HCT116 (cell line): ENCODE measurements at regions not wholly inside any gene's neighbourhood (a gene's known extent, or its start where the extent isn't known, plus 50 kb on each side); places are given as distances from the start of the nearest gene placed in this dataset.

Experiments
- ATAC-seq: fragments of 200-7000 bp; cut with Tn5 transposase; 2 replicates; pipeline ENCODE4 v1.9.1; 2020; ENCODE audit warnings: mild to moderate bottlenecking, moderate library complexity
- BruUV-seq: library from RNA; stranded (reverse); fragments of 400-500 nt; replicated peaks from 2 replicates; lab custom pipeline; 2021; lab: Mats Ljungman, UMichigan
- CTCF ChIA-PET: fragments of 300-600 bp; sonication (Branson Sonifier 250); formaldehyde crosslinking; loops from one replicate; lab custom pipeline; 2021; ENCODE audit warnings: antibody characterized with exemption; lab: Charles Lee
- POLR2A ChIA-PET: fragments of 300-600, 350-600 bp; sonication (Branson Sonifier 250); formaldehyde crosslinking; loops from one replicate; lab custom pipeline; 2021; ENCODE audit warnings: antibody characterized with exemption; lab: Charles Lee
- RAD21 ChIA-PET, 2 experiments: fragments of 300-600 bp; sonication (Branson Sonifier 250); formaldehyde crosslinking; loops; one replicate each; lab custom pipeline; 2023; ENCODE audit warnings: low total read pairs in 2 of 2; ENCODE audit not compliant: uncharacterized antibody in 2 of 2, unreplicated experiment in 2 of 2, low non-redundant PET in 1 of 2; lab: Charles Lee
- DNase-seq: peaks from one replicate; pipeline ENCODE4 v3.0.0-alpha.2; 2010; ENCODE audit warnings: low read depth, low spot score
- H2AFZ ChIP-seq: fragments of 200-600 bp; shearing (Covaris generic), sonication (generic); 2 replicates; pipeline ENCODE4 v1.6.1; 2017; ENCODE audit warnings: low read depth, mixed run types, mixed read lengths, antibody characterized with exemption, low read length; ENCODE audit not compliant: poor library complexity, severe bottlenecking
- H3K27ac ChIP-seq: 2 replicates; pipeline ENCODE4 v1.5.1; 2012; ENCODE audit warnings: low read depth, low read length
- H3K27me3 ChIP-seq: fragments of 200-600 bp; sonication (generic); 2 replicates; pipeline ENCODE4 v1.6.1; 2016; ENCODE audit warnings: mixed run types, low read length, mixed read lengths; ENCODE audit not compliant: insufficient read depth
- H3K36me3 ChIP-seq, 2 experiments: fragments of 200-500 bp in 1 of 2; fragments of 200-600 bp in 1 of 2; sonication (Bioruptor generic) in 1 of 2; sonication (generic) in 1 of 2; 2 replicates each; pipeline versions ENCODE4 v1.5.1 to v1.6.1; 2014 to 2016; ENCODE audit warnings: low read length in 2 of 2, inconsistent platforms in 1 of 2, mixed read lengths in 1 of 2, mixed run types in 1 of 2; ENCODE audit not compliant: insufficient read depth in 2 of 2, control insufficient read depth in 1 of 2
- H3K4me1 ChIP-seq, 2 experiments: fragments of 200-600 bp in 1 of 2; sonication (generic) in 1 of 2; 2 replicates each; pipeline versions ENCODE4 v1.5.1 to v1.6.1; 2012 to 2017; ENCODE audit warnings: low read length in 2 of 2, inconsistent platforms in 1 of 2, mild to moderate bottlenecking in 1 of 2, mixed read lengths in 1 of 2, mixed run types in 1 of 2, moderate library complexity in 1 of 2; ENCODE audit not compliant: insufficient read depth in 2 of 2, control insufficient read depth in 1 of 2
- H3K4me2 ChIP-seq: fragments of 200-600 bp; sonication (generic); 2 replicates; pipeline ENCODE4 v1.6.1; 2017; ENCODE audit warnings: mixed run types, low read length, mixed read lengths
- H3K4me3 ChIP-seq, 2 experiments: fragments of 200-600 bp in 1 of 2; sonication (generic) in 1 of 2; replicated peaks in 1 of 2; 2 replicates each; pipeline ENCODE4 v1.5.1; 2011 to 2016; ENCODE audit warnings: low read length in 2 of 2, control low read depth in 1 of 2, low read depth in 1 of 2, mild to moderate bottlenecking in 1 of 2, mixed read lengths in 1 of 2, mixed run types in 1 of 2
- H3K79me2 ChIP-seq: fragments of 200-600 bp; sonication (generic); 2 replicates; pipeline ENCODE4 v1.6.1; 2017; ENCODE audit warnings: mild to moderate bottlenecking, mixed run types, low read length, moderate library complexity, mixed read lengths; ENCODE audit not compliant: insufficient read depth
- H3K9ac ChIP-seq: fragments of 200-600 bp; sonication (generic); 2 replicates; pipeline ENCODE4 v1.6.1; 2016; ENCODE audit warnings: low read length, mixed read lengths
- H3K9me2 ChIP-seq: fragments of 200-600 bp; sonication (generic), shearing (Covaris generic); 2 replicates; pipeline ENCODE4 v1.6.1; 2017; ENCODE audit warnings: mixed run types, mild to moderate bottlenecking, moderate library complexity; ENCODE audit not compliant: insufficient read depth
- H3K9me3 ChIP-seq, 2 experiments: fragments of 200-500 bp in 1 of 2; fragments of 200-600 bp in 1 of 2; sonication (Bioruptor generic) in 1 of 2; sonication (generic) in 1 of 2; 2 replicates each; pipeline ENCODE4 v1.6.1; 2014 to 2017; ENCODE audit warnings: low read length in 2 of 2, mixed read lengths in 2 of 2, inconsistent platforms in 1 of 2, low read depth in 1 of 2, mild to moderate bottlenecking in 1 of 2, mixed run types in 1 of 2, moderate library complexity in 1 of 2; ENCODE audit not compliant: control insufficient read depth in 1 of 2, insufficient read depth in 1 of 2
- H4K20me1 ChIP-seq: fragments of 200-600 bp; sonication (generic), shearing (Covaris generic); 2 replicates; pipeline ENCODE4 v1.6.1; 2017; ENCODE audit warnings: mixed run types, mild to moderate bottlenecking, moderate library complexity; ENCODE audit not compliant: insufficient read depth
- ATF3 ChIP-seq: IDR thresholded peaks from 2 replicates; pipeline ENCODE4 v1.6.1; 2012
- CBX3 ChIP-seq: IDR thresholded peaks from 2 replicates; pipeline ENCODE4 v1.6.1; 2012; ENCODE audit warnings: low read depth
- CEBPB ChIP-seq: IDR thresholded peaks from 2 replicates; pipeline ENCODE4 v1.6.1; 2012; ENCODE audit warnings: low read depth
- CTCF ChIP-seq, 3 experiments: fragments of 200-600 bp in 1 of 3; sonication (generic) in 1 of 3; IDR thresholded peaks in 2 of 3; conservative IDR thresholded peaks in 1 of 3; 2 replicates each; pipeline ENCODE4 v1.5.1; 2012 to 2017; ENCODE audit warnings: low read depth in 2 of 3, low read length in 2 of 3, antibody characterized with exemption in 1 of 3, borderline replicate concordance in 1 of 3, control low read depth in 1 of 3, mild to moderate bottlenecking in 1 of 3, mixed read lengths in 1 of 3, mixed run types in 1 of 3, moderate library complexity in 1 of 3; ENCODE audit not compliant: insufficient read depth in 1 of 3
- EGR1 ChIP-seq: IDR thresholded peaks from 2 replicates; pipeline ENCODE4 v1.6.1; 2012; ENCODE audit warnings: low read depth
- ELF1 ChIP-seq: IDR thresholded peaks from 2 replicates; pipeline ENCODE4 v1.6.1; 2012; ENCODE audit warnings: low read depth, borderline replicate concordance
- FOSL1 ChIP-seq: IDR thresholded peaks from 2 replicates; pipeline ENCODE4 v1.6.1; 2012; ENCODE audit warnings: low read depth
- MAX ChIP-seq: IDR thresholded peaks from 2 replicates; pipeline ENCODE4 v1.6.1; 2012
- POLR2A ChIP-seq: IDR thresholded peaks from 2 replicates; pipeline ENCODE4 v1.7.0; 2011; ENCODE audit warnings: borderline replicate concordance; ENCODE audit not compliant: insufficient read depth, insufficient read length; ENCODE audit errors: extremely low read depth
- RAD21 ChIP-seq: IDR thresholded peaks from 2 replicates; pipeline ENCODE4 v1.6.1; 2012; ENCODE audit warnings: low read depth, mild to moderate bottlenecking
- TCF7L2 ChIP-seq: IDR thresholded peaks from 2 replicates; pipeline ENCODE4 v1.7.0; 2011; ENCODE audit warnings: borderline replicate concordance, inconsistent platforms; ENCODE audit not compliant: insufficient read depth, insufficient read length; ENCODE audit errors: extremely low read depth
- ZNF274 ChIP-seq: fragments of 200-500 bp; sonication (Bioruptor generic); IDR thresholded peaks from 2 replicates; pipeline ENCODE4 v1.6.1; 2014; ENCODE audit warnings: mild to moderate bottlenecking, low read depth, low read length, inconsistent platforms
- intact Hi-C: fragments of 100-400 bp; cut with micrococcal nuclease; formaldehyde crosslinking; loops from 2 replicates; pipeline ENCODE4 v1.10.0; 2022

GRCh38 chr9:12461763-12462460, 231.3 kb upstream of the TYRP1 start:
- ATAC-seq, result no peak
- CTCF ChIA-PET, result no interaction called here
- Histone ChIP-seq H2AFZ (no peak overlapping the region), H3K4me3 (no peak overlapping the region), H3K9me3 (0 out of 4 replicates have a peak, but pooled peaks cover 0 to 4% of the 10 kb centered on the region in 2 experiments), H3K4me2 (no peak overlapping the region), H3K79me2 (no peaks in the 10 kb centered on the region), H3K36me3 (no peaks in the 10 kb centered on the region), H3K9ac (no peak overlapping the region), H3K4me1 (no peaks in the 10 kb centered on the region), H3K27me3 (no peaks in the 10 kb centered on the region), H3K27ac (no peak overlapping the region), H4K20me1 (no peaks in the 10 kb centered on the region), H3K9me2 (no peaks in the 10 kb centered on the region)
- DNase-seq, result no peak
- intact Hi-C loops, result no loop called here
- TF ChIP-seq ELF1, result no peak
- no peak for TF ChIP-seq MAX
- no peak for TF ChIP-seq TCF7L2
- TF ChIP-seq EGR1, result no peak
- no peak for TF ChIP-seq FOSL1
- POLR2A ChIA-PET, result no interaction called here
- no TSS peak for BruUV-seq
- RAD21 ChIA-PET, result no interaction called here

GRCh38 chr9:12462861-12463260, 230.3 kb upstream of the TYRP1 start:
- Histone ChIP-seq H3K4me3 (no peak overlapping the region), H3K9me2 (no peaks in the 10 kb centered on the region)
- no peak for TF ChIP-seq CBX3
- TF ChIP-seq EGR1, result no peak
- no peak for TF ChIP-seq ELF1
- TF ChIP-seq ATF3, result no peak
- TF ChIP-seq ZNF274, result no peak
- TF ChIP-seq TCF7L2, result no peak
- no peak for TF ChIP-seq CTCF (IDR thresholded peaks at IDR 0.05 in 2 of 3, conservative IDR thresholded peaks at IDR 0.05 in 1 of 3; ENCODE audit: borderline replicate concordance in 1 of 3, insufficient read depth in 1 of 3, low read depth in 2 of 3, low read length in 2 of 3)
- no peak for TF ChIP-seq RAD21
- no peak for TF ChIP-seq POLR2A
- TF ChIP-seq CEBPB, result no peak
- no peak for TF ChIP-seq MAX
- TF ChIP-seq, all 23 proteins: peak for 0
- DNase-seq (no peak), ATAC-seq (no peak)
- CTCF ChIA-PET, result no interaction called here
- H3K27ac ChIP-seq, result no peak overlapping the region
- no peaks in the 10 kb centered on the region for H3K27me3 ChIP-seq
- no peak overlapping the region for H2AFZ ChIP-seq
- H3K36me3 ChIP-seq, result no peaks in the 10 kb centered on the region
- POLR2A ChIA-PET, result no interaction called here
- no peaks in the 10 kb centered on the region for H3K79me2 ChIP-seq
- intact Hi-C loops, result no loop called here
- no peaks in the 10 kb centered on the region for H3K4me1 ChIP-seq
- H3K9ac ChIP-seq, result no peak overlapping the region
- RAD21 ChIA-PET, result no interaction called here
- H4K20me1 ChIP-seq, result no peaks in the 10 kb centered on the region
- 0 out of 4 replicates have a peak, but pooled peaks cover 0 to 3% of the 10 kb centered on the region in 2 experiments for H3K9me3 ChIP-seq
- H3K4me2 ChIP-seq, result no peak overlapping the region
- BruUV-seq, result no TSS peak
